ENCODE measurements at regions not wholly inside any gene's neighbourhood (a gene's known extent, or its start where the extent isn't known, plus 50 kb on each side); places are given as distances from the start of the nearest gene placed in this dataset.

- no peak for TF ChIP-seq L3MBTL2 (conservative IDR thresholded peaks at IDR 0.05)
- no peak for TF ChIP-seq BHLHE40 (IDR thresholded peaks at IDR 0.05; ENCODE audit: borderline replicate concordance)
These were observed 56.5 kb upstream of the ADGRF1 start for GRCh38 chr6:47098570-47098993.

Data from HEK293T (cell line).